K562 (cell line): ENCODE measurements at regions not wholly inside any gene's neighbourhood (a gene's known extent, or its start where the extent isn't known, plus 50 kb on each side); places are given as distances from the start of the nearest gene placed in this dataset.

Experiments used
- FOXK2 ChIP-seq, 2 experiments: fragments of 450-650 bp; IDR thresholded peaks in 1 of 2; conservative IDR thresholded peaks in 1 of 2; 2 replicates each; pipeline ENCODE4 v1.6.1; 2016; ENCODE audit warnings: low read depth in 2 of 2, mild to moderate bottlenecking in 1 of 2
- MAZ ChIP-seq, 2 experiments: fragments of 450-650 bp in 1 of 2; sonication (generic) in 1 of 2; formaldehyde crosslinking; IDR thresholded peaks in 1 of 2; conservative IDR thresholded peaks in 1 of 2; 2 replicates each; pipeline versions ENCODE4 v1.4.0 to v1.5.0; 2020; ENCODE audit warnings: mild to moderate bottlenecking in 1 of 2, missing genetic modification reagents in 1 of 2
- MXI1 ChIP-seq: IDR thresholded peaks from 2 replicates; pipeline ENCODE4 v1.6.1; 2011; ENCODE audit warnings: low read depth, mild to moderate bottlenecking, improper control_type of control experiment, low read length
- NFE2 ChIP-seq: IDR thresholded peaks from 2 replicates; pipeline ENCODE4 v1.6.1; 2014; ENCODE audit warnings: antibody characterized with exemption, low read depth
- PKNOX1 ChIP-seq: fragments of 450-650 bp; IDR thresholded peaks from 2 replicates; pipeline ENCODE4 v1.6.1; 2016
- PTBP1 ChIP-seq: fragments of 200-400 bp; formaldehyde crosslinking; IDR thresholded peaks from 2 replicates; pipeline ENCODE4 v1.6.1; 2017; ENCODE audit warnings: low read depth, low read length
- SAFB2 ChIP-seq: fragments of 200-400 bp; formaldehyde crosslinking; IDR thresholded peaks from 2 replicates; pipeline ENCODE4 v1.6.1; 2018; ENCODE audit warnings: borderline replicate concordance, low read length, low read depth, moderate library complexity; ENCODE audit not compliant: severe bottlenecking
- SP1 ChIP-seq: sonication (generic); formaldehyde crosslinking; IDR thresholded peaks from 2 replicates; pipeline ENCODE4 v1.8.1; 2022; ENCODE audit warnings: mild to moderate bottlenecking, missing genetic modification reagents
- U2AF2 ChIP-seq: fragments of 200-400 bp; formaldehyde crosslinking; optimal IDR thresholded peaks from 2 replicates; pipeline ENCODE3; 2017; ENCODE audit warnings: low read depth, mild to moderate bottlenecking, low read length
- ZNF143 ChIP-seq: sonication (generic); formaldehyde crosslinking; IDR thresholded peaks from 2 replicates; pipeline ENCODE4 v1.9.0; 2022; ENCODE audit warnings: mild to moderate bottlenecking, missing genetic modification reagents
- ZNF274 ChIP-seq: IDR thresholded peaks from 2 replicates; pipeline ENCODE4 v1.6.1; 2011; ENCODE audit warnings: low read depth, mild to moderate bottlenecking, low read length, moderate library complexity, borderline replicate concordance
- ZNF655 ChIP-seq: fragments of 250-450 bp; sonication (Bioruptor Pico); IDR thresholded peaks from 2 replicates; pipeline ENCODE4 v1.5.0; 2021

DNA sequence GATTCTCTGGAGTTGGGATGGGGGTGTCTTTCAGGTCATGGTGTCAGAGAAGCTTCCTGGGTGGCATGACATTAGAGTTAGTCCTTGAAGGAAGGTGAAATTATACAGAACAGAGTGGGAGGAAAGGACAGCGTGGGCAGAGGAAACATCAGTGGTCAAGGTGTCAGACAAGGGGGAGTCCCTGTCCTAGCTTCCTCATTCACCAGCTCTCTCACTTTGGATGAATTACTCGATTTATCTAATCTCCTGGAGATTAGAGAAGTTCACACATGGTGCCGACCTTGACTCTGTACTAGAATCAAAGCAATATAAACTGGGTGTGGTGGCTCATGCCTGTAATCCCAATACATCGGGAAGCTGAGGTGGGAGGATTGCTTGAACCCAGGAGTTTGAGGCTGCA is 492.9 kb downstream of the VRK1 start:
- no peak for TF ChIP-seq ZNF655 (CRISPR knock-in tag)
- no peak for TF ChIP-seq MAZ (CRISPR knock-in tag; conservative IDR thresholded peaks at IDR 0.05 in 1 of 2, IDR thresholded peaks at IDR 0.05 in 1 of 2)
- TF ChIP-seq MXI1: no peak
- no peak for TF ChIP-seq FOXK2 (conservative IDR thresholded peaks at IDR 0.05 in 1 of 2, IDR thresholded peaks at IDR 0.05 in 1 of 2; ENCODE audit: low read depth in 2 of 2)
- TF ChIP-seq SP1 (CRISPR knock-in tag): no peak
- TF ChIP-seq U2AF2: no peak
- no peak for TF ChIP-seq SAFB2
- TF ChIP-seq ZNF143 (CRISPR knock-in tag): no peak
- TF ChIP-seq PKNOX1: no peak
- no peak for TF ChIP-seq NFE2
- TF ChIP-seq ZNF274: no peak
- TF ChIP-seq PTBP1: no peak
